Urinary bladder (tissue), 3 donors: ENCODE measurements at regions not wholly inside any gene's neighbourhood (a gene's known extent, or its start where the extent isn't known, plus 50 kb on each side); places are given as distances from the start of the nearest gene placed in this dataset.
"Not testable (repeated sequence)": the region's sequence is repeated elsewhere in the genome, so short reads cannot be mapped to it uniquely, and the experiment has no call there.

ENCODE experiments used
- DNase-seq: peaks from one replicate; pipeline ENCODE4 v3.0.0-alpha.2; 2015; ENCODE audit errors: extremely low spot score
- H3K27ac ChIP-seq: one replicate; pipeline ENCODE4 v1.5.1; 2013; ENCODE audit warnings: low read depth, mild to moderate bottlenecking, moderate library complexity
- H3K36me3 ChIP-seq: one replicate; pipeline ENCODE4 v1.6.1; 2013; ENCODE audit warnings: mild to moderate bottlenecking, moderate library complexity; ENCODE audit not compliant: insufficient read depth
- H3K4me1 ChIP-seq: one replicate; pipeline ENCODE4 v1.6.1; 2013; ENCODE audit warnings: mild to moderate bottlenecking, moderate library complexity; ENCODE audit not compliant: insufficient read depth
- H3K4me3 ChIP-seq: one replicate; pipeline ENCODE4 v1.5.1; 2013; ENCODE audit warnings: low read depth, low read length
- WGBS: extraction: QIAGEN DNeasy Blood & Tissue Kit; methylation state at CpG from one replicate; pipeline ENCODE4 v1.1.7; 2013; 5-methylcytosine and 5-hydroxymethylcytosine counted together
- donor health status: healthy with polysubstance abuse.
- donor health status: healthy.

GRCh38 chr3:198167339-198168039 lies 207.5 kb downstream of the LMLN start:
- H3K36me3 ChIP-seq, H3K4me3 ChIP-seq, DNase-seq, H3K27ac ChIP-seq, H3K4me1 ChIP-seq: not testable (repeated sequence)
- 3% methylated on average over 13 of the region's 17 CpGs for WGBS

GRCh38 chr3:198170781-198171180 lies 210.8 kb downstream of the LMLN start:
- not testable (repeated sequence) for DNase-seq, H3K4me3 ChIP-seq, H3K36me3 ChIP-seq, H3K4me1 ChIP-seq, H3K27ac ChIP-seq
- WGBS = 80% methylated on average over 1 of the region's 1 CpG

- H3K4me1 ChIP-seq, DNase-seq, H3K36me3 ChIP-seq, H3K4me3 ChIP-seq, H3K27ac ChIP-seq: not testable (repeated sequence)
- 90% methylated on average over 5 of the region's 5 CpGs for WGBS
Measured at GRCh38 chr3:198173080-198173479, 213.1 kb downstream of the LMLN start.

- DNase-seq, H3K27ac ChIP-seq, H3K36me3 ChIP-seq, H3K4me3 ChIP-seq, H3K4me1 ChIP-seq: not testable (repeated sequence)
- 75% methylated on average over 1 of the region's 1 CpG for WGBS
Measured at GRCh38 chr3:198173929-198174574, 214.0 kb downstream of the LMLN start.
